Right lobe of liver (tissue), 6 donors: ENCODE measurements at regions not wholly inside any gene's neighbourhood (a gene's known extent, or its start where the extent isn't known, plus 50 kb on each side); places are given as distances from the start of the nearest gene placed in this dataset.
A peak's percentile ranks its signal among the peaks of the same experiment; 100 is the strongest.

Source experiments
- ATAC-seq, 4 donors: fragments of 200-7000 bp; cut with Tn5 transposase; one replicate each; pipeline ENCODE4 v1.9.1; 2020; ENCODE audit warnings: mild to moderate bottlenecking in 4 of 4, moderate library complexity in 4 of 4
- DNase-seq, 3 donors: peaks; one replicate each; pipeline ENCODE4 v3.0.0-alpha.2; 2020
- H3K27ac ChIP-seq, 3 donors: fragments of 200-600 bp; one replicate each; pipeline ENCODE4 v1.8.0; 2022
- H3K27me3 ChIP-seq, 2 donors: fragments of 200-600 bp; one replicate each; pipeline ENCODE4 v1.8.0; 2022
- H3K36me3 ChIP-seq, 4 donors: fragments of 200-600 bp; sonication (generic) in 1 of 4; one replicate each; pipeline versions ENCODE4 v1.5.1 to v1.8.0; 2017 to 2022; ENCODE audit warnings: control low read depth in 1 of 4
- H3K4me1 ChIP-seq, 4 donors: fragments of 200-600 bp; sonication (generic) in 1 of 4; one replicate each; pipeline versions ENCODE4 v1.5.1 to v1.8.0; 2017 to 2022; ENCODE audit warnings: control low read depth in 1 of 4
- H3K4me3 ChIP-seq, 3 donors: fragments of 200-600 bp; one replicate each; pipeline ENCODE4 v1.8.0; 2022
- H3K9me3 ChIP-seq, 4 donors: fragments of 200-600 bp; sonication (generic) in 1 of 4; one replicate each; pipeline versions ENCODE4 v1.5.1 to v1.8.0; 2017 to 2022; ENCODE audit warnings: control low read depth in 1 of 4
- CTCF ChIP-seq, 4 donors: fragments of 200-600 bp in 3 of 4; fragments of 450-650 bp in 1 of 4; IDR thresholded peaks; one replicate each; pipeline versions ENCODE4 v1.5.1 to v1.8.0; 2016 to 2022; ENCODE audit warnings: antibody characterized with exemption in 4 of 4, mild to moderate bottlenecking in 2 of 4
- POLR2A ChIP-seq: fragments of 450-650 bp; IDR thresholded peaks from one replicate; pipeline ENCODE4 v1.6.1; 2017; ENCODE audit warnings: antibody characterized with exemption, mild to moderate bottlenecking
- WGBS: methylation state at CpG from one replicate; pipeline ENCODE4 v1.1.6; 2018; ENCODE audit warnings: low coverage, low lambda C conversion rate; ENCODE audit not compliant: insufficient coverage; ENCODE audit errors: missing lambda C conversion rate; 5-methylcytosine and 5-hydroxymethylcytosine counted together
- intact Hi-C, 2 donors: fragments of 100-400 bp; cut with DNase I; formaldehyde crosslinking; loops; one replicate each; pipeline versions ENCODE4 v1.11.2 to v1.14.1; 2022
- donor health status: DM: no; HTN: yes; CAD: no.
- donor health status: DM: no; HTN: no; CAD: no.
- donor health status: DM: no; HTN: no; CAD: no.
- donor health status: DM: no; HTN: yes; CAD: no.
- donor health status: DM: no; HTN: yes; CAD: no.

- H3K4me3 ChIP-seq: no peak overlapping the region
- DNase-seq (no peak), ATAC-seq (no peak)
- no peaks in the 10 kb centered on the region for H3K9me3 ChIP-seq
- H3K27me3 ChIP-seq: peaks cover 0 to 4% of the 10 kb centered on the region in 2 donors
- H3K27ac ChIP-seq: no peak overlapping the region
- WGBS: 62% methylated on average over 2 of the region's 2 CpGs
- intact Hi-C loops: no loop called here
- no peaks in the 10 kb centered on the region for H3K4me1 ChIP-seq
- TF ChIP-seq CTCF (IDR thresholded peaks at IDR 0.05) (no peak), POLR2A (no peak)
- H3K36me3 ChIP-seq: no peaks in the 10 kb centered on the region
These were observed 310.9 kb upstream of the MAOA start for GRCh38 chrX:43345166-43345565.

GRCh38 chrX:43349363-43349762 lies 306.7 kb upstream of the MAOA start:
- WGBS: 0% methylated on average over 1 of the region's 1 CpG
- Histone ChIP-seq H3K4me1 (no peaks in the 10 kb centered on the region), H3K27me3 (peaks cover 0 to 4% of the 10 kb centered on the region in 2 donors), H3K36me3 (no peaks in the 10 kb centered on the region), H3K9me3 (no peaks in the 10 kb centered on the region), H3K4me3 (no peak overlapping the region), H3K27ac (no peak overlapping the region)
- TF ChIP-seq CTCF (IDR thresholded peaks at IDR 0.05) (peak; percentile 61 to 71 (median 67)), POLR2A (no peak)
- intact Hi-C loops: no loop called here
- DNase-seq (peak in 1 of 3 donors; percentile 43), ATAC-seq (peak; percentile 71 to 92 (median 88))

- DNase-seq: no peak
These were observed 305.2 kb upstream of the MAOA start for GRCh38 chrX:43350935-43351334.

GRCh38 chrX:43357741-43358140 lies 298.4 kb upstream of the MAOA start:
- intact Hi-C loops: loop anchor here in 1 of 2 donors (10.0 kb wide), 1 partner anchor 397 kb away; no protein-coding TSS in a partner anchor
- 18% methylated on average over 1 of the region's 1 CpG for WGBS
- ATAC-seq: no peak
- TF ChIP-seq POLR2A (no peak), CTCF (IDR thresholded peaks at IDR 0.05) (no peak)
- Histone ChIP-seq H3K27me3 (no peaks in the 10 kb centered on the region), H3K36me3 (no peaks in the 10 kb centered on the region), H3K4me3 (no peak overlapping the region), H3K9me3 (no peaks in the 10 kb centered on the region), H3K4me1 (no peaks in the 10 kb centered on the region), H3K27ac (no peak overlapping the region)
- DNase-seq: no peak

More at GRCh38 chrX:43350935-43351334, 305.2 kb upstream of the MAOA start:
- intact Hi-C loops: loop anchor here in 1 of 2 donors (10.0 kb wide), 1 partner anchor 404 kb away; no protein-coding TSS in a partner anchor
- H3K4me1 ChIP-seq: no peaks in the 10 kb centered on the region
- H3K9me3 ChIP-seq: no peaks in the 10 kb centered on the region
- H3K36me3 ChIP-seq: no peaks in the 10 kb centered on the region
- no peak for ATAC-seq
- TF ChIP-seq POLR2A: no peak
- no CpG with 5 or more reads among the region's 4 CpGs for WGBS
- no peak overlapping the region for H3K27ac ChIP-seq
- H3K27me3 ChIP-seq: peaks cover 0 to 4% of the 10 kb centered on the region in 2 donors
- no peak overlapping the region for H3K4me3 ChIP-seq

GRCh38 chrX:43373032-43373431 lies 283.1 kb upstream of the MAOA start:
- intact Hi-C loops: no loop called here
- Histone ChIP-seq H3K4me3 (no peak overlapping the region), H3K9me3 (no peaks in the 10 kb centered on the region), H3K4me1 (no peaks in the 10 kb centered on the region), H3K27ac (no peak overlapping the region), H3K27me3 (no peaks in the 10 kb centered on the region), H3K36me3 (no peaks in the 10 kb centered on the region)
- DNase-seq (no peak), ATAC-seq (no peak)
- WGBS: 37% methylated on average over 3 of the region's 3 CpGs
- no peak for TF ChIP-seq POLR2A
- no peak for TF ChIP-seq CTCF (IDR thresholded peaks at IDR 0.05)
